Fibroblast of skin of scalp (primary cell): ENCODE measurements at regions not wholly inside any gene's neighbourhood (a gene's known extent, or its start where the extent isn't known, plus 50 kb on each side); places are given as distances from the start of the nearest gene placed in this dataset.

Experiments used
- DNase-seq: peaks from one replicate; pipeline ENCODE4 v3.0.0-alpha.2; 2013

- DNase-seq = no peak
Measured at GRCh38 chr2:129275706-129276105, 703.8 kb upstream of the RAB6C start.

- DNase-seq = no peak
Measured at GRCh38 chr2:129276978-129277584, 702.4 kb upstream of the RAB6C start.

- peak; percentile 55 for DNase-seq
Measured at GRCh38 chr2:129277585-129277981, 701.9 kb upstream of the RAB6C start.

- DNase-seq = no peak
Measured at GRCh38 chr2:129281791-129282530, 697.5 kb upstream of the RAB6C start.

- no peak for DNase-seq
Measured at GRCh38 chr2:129285012-129285411, 694.5 kb upstream of the RAB6C start.

GRCh38 chr2:129293326-129293725, 686.1 kb upstream of the RAB6C start:
- DNase-seq = no peak

- no peak for DNase-seq
Measured at GRCh38 chr2:129296396-129296795, 683.1 kb upstream of the RAB6C start.

- no peak for DNase-seq
Measured at GRCh38 chr2:129296806-129297205, 682.7 kb upstream of the RAB6C start.

GRCh38 chr2:129297430-129297829, 682.0 kb upstream of the RAB6C start:
- DNase-seq = no peak

GRCh38 chr2:129299338-129299737, 680.1 kb upstream of the RAB6C start:
- DNase-seq = no peak

- DNase-seq = no peak
Measured at GRCh38 chr2:129299756-129300155, 679.7 kb upstream of the RAB6C start.

- DNase-seq = no peak
Measured at GRCh38 chr2:129300456-129300855, 679.0 kb upstream of the RAB6C start.

- no peak for DNase-seq
Measured at GRCh38 chr2:129301431-129301913, 678.0 kb upstream of the RAB6C start.

- no peak for DNase-seq
Measured at GRCh38 chr2:129302106-129302505, 677.4 kb upstream of the RAB6C start.

- no peak for DNase-seq
Measured at GRCh38 chr2:129302561-129303183, 676.8 kb upstream of the RAB6C start.

GRCh38 chr2:129314120-129314519, 665.3 kb upstream of the RAB6C start:
- no peak for DNase-seq

GRCh38 chr2:129318581-129319421, 660.7 kb upstream of the RAB6C start:
- no peak for DNase-seq

GRCh38 chr2:129319422-129319717, 660.1 kb upstream of the RAB6C start:
- DNase-seq = no peak

- DNase-seq = no peak
Measured at GRCh38 chr2:129320288-129320687, 659.2 kb upstream of the RAB6C start.

- DNase-seq = no peak
Measured at GRCh38 chr2:129324349-129324748, 655.1 kb upstream of the RAB6C start.

GRCh38 chr2:129325151-129325550, 654.3 kb upstream of the RAB6C start:
- no peak for DNase-seq

- no peak for DNase-seq
Measured at GRCh38 chr2:129329574-129329973, 649.9 kb upstream of the RAB6C start.

- DNase-seq = no peak
Measured at GRCh38 chr2:129330504-129330903, 649.0 kb upstream of the RAB6C start.
